Left ventricle myocardium inferior (tissue), 1 donor: ENCODE measurements at regions not wholly inside any gene's neighbourhood (a gene's known extent, or its start where the extent isn't known, plus 50 kb on each side); places are given as distances from the start of the nearest gene placed in this dataset.

Experiments used
- DNase-seq: peaks from one replicate; pipeline ENCODE4 v3.0.0-alpha.2; 2020
- H3K27ac ChIP-seq: fragments of 200-600 bp; replicated peaks from 2 replicates; pipeline ENCODE4 v1.8.0; 2021
- H3K27me3 ChIP-seq: fragments of 200-600 bp; 2 replicates; pipeline ENCODE4 v1.8.0; 2021; ENCODE audit warnings: low read depth
- H3K36me3 ChIP-seq: fragments of 200-600 bp; 2 replicates; pipeline ENCODE4 v1.8.0; 2021
- H3K4me1 ChIP-seq: fragments of 200-600 bp; 2 replicates; pipeline ENCODE4 v1.8.0; 2021
- H3K4me3 ChIP-seq: fragments of 200-600 bp; 2 replicates; pipeline ENCODE4 v1.8.0; 2021; ENCODE audit warnings: mild to moderate bottlenecking, moderate library complexity
- H3K9me3 ChIP-seq: fragments of 200-600 bp; replicated peaks from 2 replicates; pipeline ENCODE4 v1.8.0; 2021
- CTCF ChIP-seq: fragments of 200-600 bp; IDR thresholded peaks from 2 replicates; pipeline ENCODE4 v1.8.0; 2021; ENCODE audit warnings: antibody characterized with exemption, mild to moderate bottlenecking, borderline replicate concordance
- intact Hi-C: fragments of 100-400 bp; cut with micrococcal nuclease; formaldehyde crosslinking; loops from one replicate; pipeline ENCODE4 v1.11.0; 2022
- donor health status: DM: no; HTN: yes; CAD: no; lungs with severe emphysema.

- no peaks in the 10 kb centered on the region for H3K4me1 ChIP-seq
- no peaks in the 10 kb centered on the region for H3K36me3 ChIP-seq
- no peak overlapping the region for H3K27ac ChIP-seq
- H3K9me3 ChIP-seq, result peaks cover 15% of the 10 kb centered on the region
- DNase-seq, result no peak
- TF ChIP-seq CTCF, result no peak
- H3K4me3 ChIP-seq, result no peak overlapping the region
- no peaks in the 10 kb centered on the region for H3K27me3 ChIP-seq
- intact Hi-C loops, result no loop called here
These were observed 55.0 kb upstream of the IER5L start for GRCh38 chr9:129232839-129233591.

- Histone ChIP-seq H3K4me3 (no peak overlapping the region), H3K36me3 (no peaks in the 10 kb centered on the region), H3K27me3 (no peaks in the 10 kb centered on the region), H3K9me3 (peaks cover 15% of the 10 kb centered on the region), H3K4me1 (no peaks in the 10 kb centered on the region), H3K27ac (no peak overlapping the region)
- no peak for DNase-seq
- no peak for TF ChIP-seq CTCF
- intact Hi-C loops, result no loop called here
These were observed 53.7 kb upstream of the IER5L start for GRCh38 chr9:129231759-129232158.

- H3K4me3 ChIP-seq, result no peak overlapping the region
- H3K27me3 ChIP-seq, result no peaks in the 10 kb centered on the region
- no peak for TF ChIP-seq CTCF
- intact Hi-C loops, result no loop called here
- H3K4me1 ChIP-seq, result peaks cover 3% of the 10 kb centered on the region
- no peak overlapping the region for H3K27ac ChIP-seq
- H3K36me3 ChIP-seq, result no peaks in the 10 kb centered on the region
- no peak for DNase-seq
- H3K9me3 ChIP-seq, result peaks cover 15% of the 10 kb centered on the region
These were observed 53.1 kb upstream of the IER5L start for GRCh38 chr9:129231022-129231739.

GRCh38 chr9:129230302-129230701 is 52.2 kb upstream of the IER5L start:
- DNase-seq, result no peak
- no peak overlapping the region for H3K27ac ChIP-seq
- H3K4me1 ChIP-seq, result peaks cover 12% of the 10 kb centered on the region
- no peaks in the 10 kb centered on the region for H3K27me3 ChIP-seq
- no peak overlapping the region for H3K4me3 ChIP-seq
- peaks cover 15% of the 10 kb centered on the region for H3K9me3 ChIP-seq
- no peak for TF ChIP-seq CTCF
- no peaks in the 10 kb centered on the region for H3K36me3 ChIP-seq
- intact Hi-C loops, result no loop called here
